NOMO-1 (cell line): ENCODE measurements at regions not wholly inside any gene's neighbourhood (a gene's known extent, or its start where the extent isn't known, plus 50 kb on each side); places are given as distances from the start of the nearest gene placed in this dataset.

Source experiments
- DNase-seq, 2 experiments: peaks; one replicate each; lab custom pipeline; 2025; ENCODE audit not compliant: unreplicated experiment in 2 of 2; lab: John Stamatoyannopoulos, UW

GRCh38 chr4:152117933-152118507, 357.2 kb upstream of the GATB start:
- no peak for DNase-seq

DNA sequence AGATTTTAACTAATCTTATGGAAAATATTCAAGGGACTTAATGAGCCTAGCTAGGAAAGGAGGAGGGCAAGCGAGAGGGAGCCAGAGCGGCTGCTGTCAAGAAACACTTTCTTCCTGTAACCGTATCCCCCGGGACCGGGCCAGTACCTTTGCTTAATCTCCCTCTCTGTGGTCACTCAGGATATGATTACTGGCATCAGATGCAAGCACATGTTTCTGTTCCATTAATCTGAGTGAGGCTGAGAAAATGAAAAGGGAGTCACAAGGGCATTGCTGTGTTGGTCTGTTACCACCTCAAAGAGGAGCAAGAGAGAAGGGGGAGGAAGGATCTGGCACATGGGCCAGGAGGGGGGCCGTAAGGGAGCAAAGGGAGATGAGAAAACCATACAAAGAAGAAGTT, 356.7 kb upstream of the GATB start:
- DNase-seq, result no peak

GRCh38 chr4:152117054-152117453, 356.2 kb upstream of the GATB start:
- DNase-seq, result no peak

DNA sequence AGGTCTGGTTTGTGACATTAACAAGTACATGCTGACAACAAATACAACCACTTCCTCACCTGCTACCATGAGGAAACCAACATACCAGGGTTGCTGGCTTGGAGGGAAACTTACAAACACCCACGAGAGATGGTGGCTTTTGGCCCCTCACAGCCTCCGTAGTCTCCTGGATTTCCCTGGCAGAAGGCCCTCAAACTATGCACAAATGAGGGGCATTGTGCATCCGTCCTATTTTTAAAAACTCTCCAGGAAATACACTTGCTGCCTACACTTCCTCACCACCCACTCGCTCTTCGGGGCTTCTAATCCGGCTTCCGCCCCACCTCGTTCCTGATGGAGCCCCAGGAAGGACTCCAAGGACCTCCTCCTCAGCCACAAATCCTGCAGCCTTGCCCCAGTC, 355.0 kb upstream of the GATB start:
- DNase-seq, result no peak

GRCh38 chr4:152115118-152115517, 354.3 kb upstream of the GATB start:
- no peak for DNase-seq

- no peak for DNase-seq
Observed at GRCh38 chr4:152114562-152114961, 353.8 kb upstream of the GATB start.

- DNase-seq, result no peak
Observed at GRCh38 chr4:152112887-152113286, 352.1 kb upstream of the GATB start.

GRCh38 chr4:152112190-152112589, 351.4 kb upstream of the GATB start:
- DNase-seq, result no peak

- DNase-seq, result no peak
Observed at GRCh38 chr4:152110780-152111179, 350.0 kb upstream of the GATB start.

DNA sequence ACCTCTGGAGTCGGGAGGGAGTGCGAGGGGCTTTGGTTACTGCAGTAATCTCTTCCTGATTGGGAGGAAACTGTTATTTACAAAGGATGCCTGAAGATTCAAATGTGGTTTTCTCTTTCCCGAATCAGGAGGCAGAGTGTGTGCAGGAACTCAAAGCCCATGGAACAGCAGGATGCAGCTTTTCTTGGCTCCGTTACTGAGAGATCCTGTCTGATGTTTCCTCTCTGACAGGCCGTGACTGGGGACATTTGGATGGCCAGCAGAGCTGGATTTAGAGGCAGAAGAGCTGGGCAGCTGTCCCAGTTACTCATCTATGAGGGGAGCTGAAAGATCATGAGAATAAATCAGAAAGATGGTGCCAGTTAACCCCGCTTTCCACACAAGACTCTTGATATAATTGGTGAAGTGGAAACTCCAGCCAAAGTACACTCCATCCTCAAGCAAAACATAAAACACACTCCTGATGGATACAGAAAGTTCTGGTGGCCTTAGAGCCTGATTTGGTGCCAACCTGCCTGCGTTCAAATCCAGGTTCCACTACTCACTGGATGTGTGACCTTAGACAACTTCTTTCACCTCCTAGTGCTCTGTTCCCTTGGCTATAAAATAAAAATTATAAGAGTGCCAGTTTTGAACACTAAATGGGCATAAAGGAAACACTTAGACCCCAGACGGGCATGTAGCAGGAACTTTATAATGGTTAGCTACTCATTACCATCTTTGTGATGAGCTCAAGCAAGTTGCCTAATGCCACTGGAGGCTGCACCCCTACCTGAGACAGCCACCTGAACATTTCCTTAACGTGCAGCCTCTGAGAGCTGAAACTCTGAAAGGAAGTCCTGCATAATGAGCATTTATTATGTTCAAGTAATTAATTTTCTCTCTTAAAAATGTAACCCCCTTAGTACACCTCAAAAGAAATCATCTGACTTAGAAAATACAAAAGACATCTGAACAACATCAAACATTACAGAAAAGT, 349.0 kb upstream of the GATB start:
- DNase-seq, result no peak

DNA sequence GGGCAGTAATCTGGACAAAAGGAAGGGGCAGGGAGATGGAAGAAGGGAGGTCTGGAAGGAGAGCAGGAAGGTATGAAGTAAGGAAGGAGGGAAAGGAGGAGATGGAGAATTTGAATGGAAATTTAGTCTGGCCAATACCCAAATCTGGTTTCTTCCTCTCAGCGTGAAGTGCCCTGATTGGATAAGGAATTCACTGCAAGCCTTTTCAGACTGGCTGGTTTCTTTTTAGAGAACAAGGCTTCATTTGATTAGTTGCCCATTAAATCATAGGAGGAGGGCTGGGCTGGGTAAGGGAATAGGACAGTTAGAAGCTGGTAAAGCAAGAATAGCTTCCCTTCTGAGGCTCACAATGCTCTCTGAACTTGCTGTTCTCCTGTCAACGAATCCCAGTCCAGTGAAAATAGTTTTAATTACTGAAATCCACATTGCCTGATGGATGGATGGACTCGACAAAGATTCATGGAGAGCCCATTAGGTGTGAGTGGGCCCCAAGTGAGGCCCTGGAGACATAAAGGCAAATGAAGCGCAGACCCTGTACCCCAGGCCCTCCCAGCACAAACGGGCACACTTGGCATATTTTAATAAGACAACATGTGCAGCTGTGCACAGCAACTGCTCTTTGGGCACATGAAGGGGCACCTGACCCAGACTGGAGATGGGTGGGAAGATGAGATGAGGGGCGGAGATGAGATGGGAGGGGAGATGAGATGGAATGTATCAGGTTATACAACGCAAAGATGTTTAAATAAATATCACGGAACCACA, 347.1 kb upstream of the GATB start:
- no peak for DNase-seq

DNA sequence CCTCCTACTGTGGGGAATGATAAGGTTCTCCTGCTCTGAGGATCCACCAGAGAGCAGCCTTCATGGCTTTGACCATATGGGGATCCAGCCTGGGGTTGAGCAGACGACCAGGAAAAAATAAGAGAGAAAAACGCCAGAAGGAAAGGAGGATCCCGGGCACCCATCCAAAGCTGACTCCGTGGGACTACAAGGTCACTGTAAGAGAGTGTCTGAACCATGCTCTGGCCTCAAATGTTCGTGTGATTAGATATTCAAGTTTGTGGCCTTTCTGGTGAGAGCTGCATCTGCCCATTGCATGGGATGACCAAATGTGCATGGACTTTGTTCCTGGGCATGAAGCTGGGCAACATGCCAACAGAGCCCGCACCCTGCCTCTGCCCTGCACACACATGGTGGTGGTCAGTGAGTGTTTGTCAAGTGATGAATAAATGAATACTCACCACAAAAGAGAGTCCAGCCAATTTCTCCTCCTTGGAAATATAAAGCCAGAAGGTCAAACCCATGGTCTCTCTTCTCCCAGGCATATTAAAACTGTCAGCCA, 346.0 kb upstream of the GATB start:
- DNase-seq, result no peak

DNA sequence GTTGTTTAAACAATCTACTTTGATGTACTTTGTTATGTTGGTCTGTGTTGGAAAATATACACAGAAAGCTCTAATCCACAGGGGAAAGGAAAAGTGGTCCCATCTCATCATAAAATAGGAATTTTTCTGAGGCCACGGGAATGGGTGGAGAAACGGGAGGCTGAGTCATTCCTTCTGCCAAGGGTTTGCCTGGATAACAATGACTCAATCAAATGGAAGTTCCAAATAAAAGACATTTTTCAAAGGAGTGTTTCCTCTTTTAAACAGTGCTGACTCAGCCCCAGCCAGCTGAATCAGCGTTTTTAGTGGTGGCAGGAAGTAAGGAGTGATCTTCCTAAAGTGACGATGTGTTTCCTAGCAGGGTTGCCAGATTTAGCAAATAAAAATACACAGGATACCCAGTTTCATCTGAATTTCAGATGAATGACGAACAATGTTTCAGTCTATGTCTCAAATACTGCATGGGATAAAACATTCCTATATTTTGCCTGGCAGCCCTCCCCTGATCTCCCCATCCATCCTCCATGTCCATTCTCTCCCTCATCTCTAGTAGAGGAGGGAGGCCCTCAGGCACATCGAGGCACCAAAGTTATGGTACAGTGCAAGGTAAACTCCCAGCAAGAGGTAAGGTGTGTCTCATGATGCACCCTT, 345.4 kb upstream of the GATB start:
- peak in 1 of 2 experiments; percentile 21 for DNase-seq

DNA sequence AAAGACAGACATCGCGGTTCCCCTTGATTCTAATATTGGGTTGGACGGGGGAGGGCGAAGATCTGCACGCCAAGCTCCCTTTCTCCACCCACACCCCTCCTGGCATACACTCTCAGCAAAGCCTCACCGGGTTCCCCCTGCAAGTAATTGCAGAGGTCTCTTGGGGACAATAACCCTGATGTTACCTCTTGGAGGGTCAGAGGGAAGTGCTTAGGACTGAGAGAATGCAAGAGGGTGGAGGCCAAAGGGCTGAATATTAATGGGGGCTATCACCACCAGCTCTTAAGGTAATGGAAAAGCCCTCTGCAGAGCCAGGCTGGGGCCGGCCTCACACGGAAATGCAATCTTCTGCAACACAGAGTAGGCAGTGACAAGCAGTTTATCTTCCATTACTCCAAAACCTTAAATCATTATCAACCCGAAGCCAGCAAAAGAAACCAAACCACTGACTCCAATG, 344.1 kb upstream of the GATB start:
- no peak for DNase-seq

- no peak for DNase-seq
Observed at GRCh38 chr4:152104356-152104755, 343.5 kb upstream of the GATB start.

GRCh38 chr4:152103181-152103901, 342.5 kb upstream of the GATB start:
- no peak for DNase-seq

DNA sequence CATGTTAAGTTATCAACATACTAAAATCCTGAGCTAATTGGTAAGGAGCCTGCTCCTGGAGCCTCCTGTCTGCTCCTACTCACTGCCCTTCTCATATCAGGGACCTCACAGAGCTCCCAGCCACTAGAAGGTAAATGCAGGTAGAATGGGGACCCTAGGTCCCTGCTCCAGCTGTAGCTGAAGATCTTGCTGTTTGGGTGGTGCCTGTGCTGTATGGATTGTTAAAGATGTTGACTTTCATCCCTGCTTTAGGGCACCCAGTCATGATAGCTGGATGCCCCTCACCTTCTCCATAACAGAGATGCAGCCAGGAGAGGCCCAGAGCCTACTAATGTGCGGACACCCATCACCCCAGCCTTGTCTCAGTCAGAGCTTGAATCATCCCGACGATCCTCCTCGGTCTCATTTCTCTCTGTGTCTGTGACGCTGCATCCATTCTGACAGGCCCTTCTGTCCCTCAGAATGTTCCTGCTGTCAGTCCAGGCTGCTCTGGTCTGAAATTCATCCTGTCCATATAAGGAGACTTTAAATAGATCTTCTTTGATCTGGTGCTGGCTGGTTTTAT, 341.7 kb upstream of the GATB start:
- DNase-seq, result no peak

DNA sequence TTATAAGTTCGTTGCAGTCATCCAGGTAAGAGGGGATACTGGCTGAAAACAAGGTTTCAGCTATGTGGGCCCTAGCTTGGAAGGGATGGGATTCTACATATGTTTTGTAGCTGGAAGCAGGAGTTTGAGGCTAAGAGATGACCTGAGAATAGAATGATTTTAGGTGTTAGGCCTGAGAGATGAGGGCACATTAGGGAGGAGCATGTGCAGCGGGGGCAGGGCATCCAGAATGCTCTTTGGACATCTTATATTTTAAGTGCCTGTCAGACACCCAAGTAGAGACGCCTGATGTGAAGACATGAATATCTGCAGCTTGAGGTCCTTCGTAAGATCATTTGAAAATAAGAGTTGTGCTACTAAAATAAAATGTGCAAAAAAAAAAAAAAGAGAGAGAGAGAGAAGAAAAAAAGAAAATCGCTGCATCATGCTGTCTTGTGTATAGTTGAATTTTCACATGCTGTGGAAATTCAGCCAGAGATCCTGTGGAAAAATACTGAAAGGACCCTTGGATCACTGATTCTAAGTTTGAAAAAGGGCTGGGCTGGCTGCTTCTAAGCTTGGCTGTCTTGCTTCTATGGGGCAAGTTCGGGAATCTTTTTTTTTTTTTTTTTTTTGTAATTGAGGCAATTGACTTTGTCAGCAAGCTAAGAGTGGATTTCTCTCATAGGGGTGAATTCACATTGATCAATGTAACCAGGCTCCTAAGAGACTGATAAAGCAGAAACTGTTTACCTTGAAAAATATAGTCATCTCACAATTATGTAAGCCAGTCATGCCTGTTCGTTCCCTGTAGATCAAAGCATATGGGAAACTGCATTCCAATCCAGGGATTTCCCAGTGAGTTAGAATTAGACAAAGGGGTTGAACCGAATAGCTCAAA, 341.0 kb upstream of the GATB start:
- DNase-seq, result no peak
